HepG2 (cell line): ENCODE measurements at regions not wholly inside any gene's neighbourhood (a gene's known extent, or its start where the extent isn't known, plus 50 kb on each side); places are given as distances from the start of the nearest gene placed in this dataset.

Experiments
- ATAC-seq: fragments of 200-7000 bp; cut with Tn5 transposase; 3 replicates; pipeline ENCODE4 v1.9.1; 2020; ENCODE audit warnings: mild to moderate bottlenecking, moderate library complexity
- BruUV-seq: library from RNA; stranded (reverse); fragments of 400-500 nt; replicated peaks from 2 replicates; lab custom pipeline; 2021; lab: Mats Ljungman, UMichigan
- CTCF ChIA-PET: fragments of 300-600 bp; formaldehyde crosslinking; extraction: SDS; loops from one replicate; lab custom pipeline; 2021; ENCODE audit warnings: low total read pairs, inconsistent platforms, low intra/inter-chr PET ratio; lab: Yijun Ruan, JAX
- POLR2A ChIA-PET: fragments of 350-600 bp; sonication (Branson Sonifier 250); formaldehyde crosslinking; loops from one replicate; lab custom pipeline; 2020; ENCODE audit warnings: antibody characterized with exemption, inconsistent platforms; lab: Yijun Ruan, JAX
- DNase-seq: peaks from one replicate; pipeline ENCODE4 v3.0.0-alpha.2; 2015; ENCODE audit warnings: low spot score
- FAIRE-seq: peaks from 3 replicates; lab custom pipeline; 2011; peaks lifted over from hg19 to GRCh38; lab: Jason Lieb, UNC
- H2AFZ ChIP-seq: one replicate; pipeline ENCODE4 v1.6.1; 2011; ENCODE audit warnings: low read length, inconsistent platforms
- H3K27ac ChIP-seq: fragments of 300-600 bp; 3 replicates; pipeline ENCODE4 v1.8.0; 2011; ENCODE audit warnings: mixed run types, mild to moderate bottlenecking, mixed read lengths, low read length, inconsistent platforms; ENCODE audit not compliant: insufficient read depth; ENCODE audit errors: extremely low read length
- H3K27me3 ChIP-seq, 2 experiments: fragments of 200-600 bp in 1 of 2; 2 replicates in 1 of 2; 3 replicates in 1 of 2; pipeline versions ENCODE4 v1.6.0 to v1.8.0; 2011; ENCODE audit warnings: low read length in 2 of 2, mild to moderate bottlenecking in 2 of 2, moderate library complexity in 2 of 2, inconsistent platforms in 1 of 2; ENCODE audit not compliant: insufficient read depth in 2 of 2, control insufficient read depth in 1 of 2
- H3K36me3 ChIP-seq, 2 experiments: fragments of 200-600 bp in 1 of 2; replicated peaks in 1 of 2; 2 replicates in 1 of 2; 3 replicates in 1 of 2; pipeline versions ENCODE4 v1.5.1 to v1.8.0; 2011; ENCODE audit warnings: low read length in 2 of 2, inconsistent platforms in 1 of 2; ENCODE audit not compliant: insufficient read depth in 2 of 2, control insufficient read depth in 1 of 2
- H3K4me1 ChIP-seq: 2 replicates; pipeline ENCODE4 v1.5.1; 2012; ENCODE audit warnings: low read length, inconsistent platforms; ENCODE audit not compliant: insufficient read depth
- H3K4me2 ChIP-seq: 2 replicates; pipeline ENCODE4 v1.6.0; 2011; ENCODE audit warnings: low read depth, low read length, inconsistent platforms
- H3K4me3 ChIP-seq, 3 experiments: fragments of 200-600 bp in 1 of 3; sonication (generic), shearing (Covaris generic) in 1 of 3; replicated peaks in 1 of 3; 2 replicates each; pipeline ENCODE4 v1.5.1; 2011 to 2016; ENCODE audit warnings: low read length in 3 of 3, inconsistent platforms in 2 of 3, low read depth in 2 of 3, mild to moderate bottlenecking in 2 of 3, control low read depth in 1 of 3, mixed read lengths in 1 of 3; ENCODE audit not compliant: insufficient read depth in 1 of 3
- H3K79me2 ChIP-seq: one replicate; pipeline ENCODE4 v1.6.1; 2011; ENCODE audit warnings: low read length, inconsistent platforms; ENCODE audit not compliant: insufficient read depth
- H3K9ac ChIP-seq: 2 replicates; pipeline ENCODE4 v1.6.0; 2011; ENCODE audit warnings: mild to moderate bottlenecking, low read depth, low read length, inconsistent platforms; ENCODE audit not compliant: insufficient read depth
- H3K9me3 ChIP-seq: 2 replicates; pipeline ENCODE4 v1.5.1; 2012; ENCODE audit warnings: mild to moderate bottlenecking, low read length
- H4K20me1 ChIP-seq: 2 replicates; pipeline ENCODE4 v1.6.0; 2011; ENCODE audit warnings: inconsistent platforms, mild to moderate bottlenecking, low read length, moderate library complexity; ENCODE audit not compliant: insufficient read depth
- HDAC2 ChIP-seq: sonication (generic); formaldehyde crosslinking; IDR thresholded peaks from 2 replicates; pipeline ENCODE4 v1.4.0; 2020; ENCODE audit warnings: missing genetic modification reagents
- KDM1A ChIP-seq: IDR thresholded peaks from 2 replicates; pipeline ENCODE4 v1.6.1; 2016; ENCODE audit warnings: missing compliant biosample characterization
- RARA ChIP-seq: IDR thresholded peaks from 2 replicates; pipeline ENCODE4 v1.6.1; 2016; ENCODE audit warnings: missing genetic modification reagents, missing compliant biosample characterization
- SCMH1 ChIP-seq: sonication (generic); formaldehyde crosslinking; IDR thresholded peaks from 2 replicates; pipeline ENCODE4 v1.9.0; 2021; ENCODE audit warnings: missing genetic modification reagents, mild to moderate bottlenecking, borderline replicate concordance
- SMYD3 ChIP-seq: sonication (generic); formaldehyde crosslinking; IDR thresholded peaks from 2 replicates; pipeline ENCODE4 v1.8.1; 2023; ENCODE audit warnings: mild to moderate bottlenecking, missing genetic modification reagents
- SNAI1 ChIP-seq: sonication (generic); formaldehyde crosslinking; IDR thresholded peaks from 2 replicates; pipeline ENCODE4 v1.5.0; 2020; ENCODE audit warnings: mild to moderate bottlenecking, missing genetic modification reagents, borderline replicate concordance
- SOX5 ChIP-seq: IDR thresholded peaks from 2 replicates; pipeline ENCODE4 v1.6.1; 2016; ENCODE audit warnings: borderline replicate concordance
- ZNF501 ChIP-seq: sonication (generic); formaldehyde crosslinking; IDR thresholded peaks from 2 replicates; pipeline ENCODE4 v1.5.1; 2020; ENCODE audit warnings: mild to moderate bottlenecking, moderate library complexity, missing genetic modification reagents
- ZNF644 ChIP-seq: IDR thresholded peaks from 2 replicates; pipeline ENCODE4 v1.6.1; 2016; ENCODE audit warnings: low read depth
- WGBS: methylation state at CpG from one replicate; pipeline ENCODE4 v1.1.6; 2017; ENCODE audit warnings: low lambda C conversion rate; 5-methylcytosine and 5-hydroxymethylcytosine counted together
- in situ Hi-C: cut with HindIII; loops from 2 replicates; pipeline ENCODE4 v1.10.0; 2017; ENCODE audit warnings: low pct_unique_long_range_greater_than_20kb; ENCODE audit not compliant: extremely low pct_ligation_motif_present
- intact Hi-C: fragments of 100-400 bp; cut with micrococcal nuclease; formaldehyde crosslinking; loops from one replicate; pipeline ENCODE4 v1.10.0; 2022; ENCODE audit not compliant: unreplicated experiment
- TF ChIP-seq, protein P1 (sequence below): sonication (generic); formaldehyde crosslinking; IDR thresholded peaks from 2 replicates; pipeline ENCODE4 v1.8.0; 2022; ENCODE audit warnings: mild to moderate bottlenecking, missing genetic modification reagents, moderate library complexity

DNA sequence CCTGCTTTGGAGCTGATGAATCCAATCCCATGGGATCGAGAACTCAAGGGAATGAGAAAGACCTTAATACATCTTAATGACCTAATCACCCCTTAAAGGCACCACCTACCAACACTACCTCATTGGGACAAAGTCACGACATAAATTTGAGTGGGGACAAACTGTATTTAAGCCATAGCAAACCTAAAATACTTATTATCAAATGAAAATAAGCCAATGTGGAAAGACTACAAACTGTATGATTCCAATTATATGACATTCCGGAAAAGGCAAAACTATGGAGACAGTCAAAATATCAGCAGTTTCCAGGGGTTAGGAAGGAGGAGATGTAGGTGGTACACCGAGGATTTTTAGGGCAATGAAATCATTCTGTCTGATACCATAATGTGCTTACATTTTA lies 53.3 kb upstream of the NCOA3 start:
- Histone ChIP-seq H3K9me3 (no peaks in the 10 kb centered on the region), H3K36me3 (no peaks in the 10 kb centered on the region), H4K20me1 (no peaks in the 10 kb centered on the region), H3K4me2 (no peak overlapping the region), H3K27ac (no peak overlapping the region), H3K27me3 (no peaks in the 10 kb centered on the region), H3K9ac (no peak overlapping the region), H3K79me2 (no peaks in the 10 kb centered on the region), H2AFZ (no peak overlapping the region), H3K4me3 (no peak overlapping the region), H3K4me1 (peaks cover 56% of the 10 kb centered on the region)
- no TSS peak for BruUV-seq
- CTCF ChIA-PET: no interaction called here
- in situ Hi-C loops: no loop called here
- WGBS: 97% methylated on average over 4 of the region's 4 CpGs
- no peak for ATAC-seq
- TF ChIP-seq, protein P1, sequence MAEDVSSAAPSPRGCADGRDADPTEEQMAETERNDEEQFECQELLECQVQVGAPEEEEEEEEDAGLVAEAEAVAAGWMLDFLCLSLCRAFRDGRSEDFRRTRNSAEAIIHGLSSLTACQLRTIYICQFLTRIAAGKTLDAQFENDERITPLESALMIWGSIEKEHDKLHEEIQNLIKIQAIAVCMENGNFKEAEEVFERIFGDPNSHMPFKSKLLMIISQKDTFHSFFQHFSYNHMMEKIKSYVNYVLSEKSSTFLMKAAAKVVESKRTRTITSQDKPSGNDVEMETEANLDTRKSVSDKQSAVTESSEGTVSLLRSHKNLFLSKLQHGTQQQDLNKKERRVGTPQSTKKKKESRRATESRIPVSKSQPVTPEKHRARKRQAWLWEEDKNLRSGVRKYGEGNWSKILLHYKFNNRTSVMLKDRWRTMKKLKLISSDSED: no peak
- TF ChIP-seq SCMH1 (no peak), ZNF501 (no peak)
- intact Hi-C loops: no loop called here
- no peak for FAIRE-seq
- no peak for DNase-seq
- POLR2A ChIA-PET: no interaction called here

DNA sequence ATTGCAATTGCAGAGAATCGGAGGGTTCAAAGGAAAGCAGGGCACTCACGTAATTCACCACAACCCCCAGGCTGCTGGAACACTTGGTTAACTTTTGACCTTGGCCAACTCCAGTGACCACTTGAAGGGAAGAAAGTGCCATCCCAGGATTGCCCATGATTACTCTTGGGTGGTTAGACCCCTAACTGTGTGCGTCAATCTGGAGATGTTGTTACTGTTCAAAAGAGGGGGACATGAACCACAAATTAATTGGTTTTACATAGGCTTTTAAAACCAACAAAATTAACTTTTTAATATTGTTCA lies 50.1 kb upstream of the NCOA3 start:
- ChIA-PET POLR2A (interaction anchor here (0.8 to 2.2 kb wide), 8 partner anchors 13 to 93 kb away, joined by 3 to 17 read pairs (median 4); partner anchors contain the start of genes NCOA3 and ZMYND8), CTCF (no interaction called here)
- BruUV-seq: no TSS peak
- intact Hi-C loops: loop anchor here (10.0 kb wide), 1 partner anchor 57 kb away; no protein-coding TSS in a partner anchor
- in situ Hi-C loops: no loop called here
- Histone ChIP-seq H3K9ac (peak overlapping the region; percentile 53; the same call in 1 of the 2 replicates), H3K79me2 (no peaks in the 10 kb centered on the region)
- TF ChIP-seq SNAI1 (CRISPR knock-in tag) (0 out of 2 replicates have a peak, but pooled peaks have one; percentile 1), RARA (CRISPR knock-in tag) (0 out of 2 replicates have a peak, but pooled peaks have one; percentile 6), KDM1A (CRISPR knock-in tag) (no peak), SOX5 (no peak), HDAC2 (CRISPR knock-in tag) (no peak), ZNF644 (CRISPR knock-in tag) (peak; percentile 80), SMYD3 (CRISPR knock-in tag) (no peak)
- TF ChIP-seq, all 625 proteins: peak for 3
- H3K4me1 ChIP-seq: peaks cover 88% of the 10 kb centered on the region
- DNase-seq (no peak), ATAC-seq (no peak), FAIRE-seq (no peak)
- peak overlapping the region; percentile 59 for H3K4me2 ChIP-seq
- no peaks in the 10 kb centered on the region for H3K27me3 ChIP-seq
- H3K9me3 ChIP-seq: no peaks in the 10 kb centered on the region
- no peaks in the 10 kb centered on the region for H4K20me1 ChIP-seq
- peak overlapping the region in 1 of 3 experiments; percentile 10; a peak in 1 of 6 replicates for H3K4me3 ChIP-seq
- H3K27ac ChIP-seq: peak overlapping the region; percentile 78
- H3K36me3 ChIP-seq: no peaks in the 10 kb centered on the region
- H2AFZ ChIP-seq: no peak overlapping the region
- WGBS: 46% methylated on average over 3 of the region's 3 CpGs
